Hematopoietic multipotent progenitor cell treated with erythropoietin and hydrocortisone succinate and interleukin-3 and kit ligand, for 15 days (in vitro differentiated cells): ENCODE measurements at regions not wholly inside any gene's neighbourhood (a gene's known extent, or its start where the extent isn't known, plus 50 kb on each side); places are given as distances from the start of the nearest gene placed in this dataset.
"Not testable (repeated sequence)": the region's sequence is repeated elsewhere in the genome, so short reads cannot be mapped to it uniquely, and the experiment has no call there.

Source experiments
- DNase-seq: peaks from one replicate; pipeline ENCODE4 v3.0.0-alpha.2; 2015; ENCODE audit warnings: low spot score

- DNase-seq, result not testable (repeated sequence)
Measured at GRCh38 chr14:28252124-28252523, 514.5 kb upstream of the FOXG1 start.

GRCh38 chr14:28254768-28255167 lies 511.8 kb upstream of the FOXG1 start:
- DNase-seq, result no peak

- no peak for DNase-seq
Measured at GRCh38 chr14:28264306-28264705, 502.3 kb upstream of the FOXG1 start.

GRCh38 chr14:28272270-28272669 lies 494.3 kb upstream of the FOXG1 start:
- DNase-seq, result no peak

- no peak for DNase-seq
Measured at GRCh38 chr14:28280530-28280929, 486.1 kb upstream of the FOXG1 start.

GRCh38 chr14:28280997-28281598 lies 485.5 kb upstream of the FOXG1 start:
- no peak for DNase-seq

GRCh38 chr14:28284546-28285300 lies 481.9 kb upstream of the FOXG1 start:
- DNase-seq, result no peak

- no peak for DNase-seq
Measured at GRCh38 chr14:28294834-28295440, 471.6 kb upstream of the FOXG1 start.

GRCh38 chr14:28297559-28297958 lies 469.0 kb upstream of the FOXG1 start:
- DNase-seq, result no peak

- DNase-seq, result no peak
Measured at GRCh38 chr14:28298156-28298555, 468.4 kb upstream of the FOXG1 start.

- DNase-seq, result no peak
Measured at GRCh38 chr14:28299227-28299626, 467.4 kb upstream of the FOXG1 start.

GRCh38 chr14:28300356-28300755 lies 466.2 kb upstream of the FOXG1 start:
- no peak for DNase-seq

- DNase-seq, result no peak
Measured at GRCh38 chr14:28301179-28301578, 465.4 kb upstream of the FOXG1 start.

- DNase-seq, result no peak
Measured at GRCh38 chr14:28303248-28303647, 463.3 kb upstream of the FOXG1 start.

- DNase-seq, result no peak
Measured at GRCh38 chr14:28305938-28306337, 460.6 kb upstream of the FOXG1 start.

- DNase-seq, result no peak
Measured at GRCh38 chr14:28307506-28307905, 459.1 kb upstream of the FOXG1 start.

GRCh38 chr14:28308734-28309133 lies 457.9 kb upstream of the FOXG1 start:
- DNase-seq, result no peak

- not testable (repeated sequence) for DNase-seq
Measured at GRCh38 chr14:28317890-28318675, 448.5 kb upstream of the FOXG1 start.

- no peak for DNase-seq
Measured at GRCh38 chr14:28321475-28322244, 444.9 kb upstream of the FOXG1 start.

- no peak for DNase-seq
Measured at GRCh38 chr14:28323366-28323765, 443.2 kb upstream of the FOXG1 start.

- no peak for DNase-seq
Measured at GRCh38 chr14:28323951-28324741, 442.4 kb upstream of the FOXG1 start.
